ENCODE measurements at regions not wholly inside any gene's neighbourhood (a gene's known extent, or its start where the extent isn't known, plus 50 kb on each side); places are given as distances from the start of the nearest gene placed in this dataset.

- TF ChIP-seq GFI1B (tag by site-specific recombination; IDR thresholded peaks at IDR 0.05) (no peak), ZBTB6 (tag by site-specific recombination; IDR thresholded peaks at IDR 0.05) (no peak)
Observed at GRCh38 chr10:31753681-31754080, 174.9 kb downstream of the ARHGAP12 start (continued).

- POLR2A ChIA-PET = interaction anchor here (1.7 kb wide), 1 partner anchor 149 kb away, joined by 4 read pairs; no protein-coding TSS in a partner anchor
- Histone ChIP-seq H3K4me1 (ENCODE audit: control insufficient read depth, insufficient read depth, low read length) (no peaks in the 10 kb centered on the region), H3K9me3 (ENCODE audit: control insufficient read depth, insufficient read depth, low read depth, low read length) (no peaks in the 10 kb centered on the region), H3K4me3 (ENCODE audit: low read depth, low read length) (no peak overlapping the region), H3K27ac (ENCODE audit: extremely low read depth, low read depth, low read length) (no peak overlapping the region), H3K36me3 (ENCODE audit: control insufficient read depth in 2 of 2, insufficient read depth in 1 of 2, low read length in 2 of 2) (no peaks in the 10 kb centered on the region)
- CTCF ChIA-PET = no interaction called here
- TF ChIP-seq ZNF184 (tag by site-specific recombination; IDR thresholded peaks at IDR 0.05) = no peak
- TF ChIP-seq ZNF138 (tag by site-specific recombination; IDR thresholded peaks at IDR 0.05; ENCODE audit: borderline replicate concordance) = no peak
- no peak for TF ChIP-seq ZNF501 (tag by site-specific recombination; IDR thresholded peaks at IDR 0.05)
- TF ChIP-seq ZNF132 (tag by site-specific recombination; IDR thresholded peaks at IDR 0.05; ENCODE audit: borderline replicate concordance) = no peak
- no peak for TF ChIP-seq YY2 (tag by site-specific recombination; IDR thresholded peaks at IDR 0.05)
- TF ChIP-seq ZNF629 (tag by site-specific recombination; IDR thresholded peaks at IDR 0.05) = no peak
Observed at GRCh38 chr10:31752170-31752569, 176.5 kb downstream of the ARHGAP12 start.

- Histone ChIP-seq H3K27ac (ENCODE audit: extremely low read depth, low read depth, low read length) (no peak overlapping the region), H3K4me1 (ENCODE audit: control insufficient read depth, insufficient read depth, low read length) (no peaks in the 10 kb centered on the region), H3K9me3 (ENCODE audit: control insufficient read depth, insufficient read depth, low read depth, low read length) (no peaks in the 10 kb centered on the region), H3K36me3 (ENCODE audit: control insufficient read depth in 2 of 2, insufficient read depth in 1 of 2, low read length in 2 of 2) (no peaks in the 10 kb centered on the region), H3K4me3 (ENCODE audit: low read depth, low read length) (no peak overlapping the region)
- TF ChIP-seq ZNF513 (tag by site-specific recombination; IDR thresholded peaks at IDR 0.05) (no peak), ZNF677 (tag by site-specific recombination; IDR thresholded peaks at IDR 0.05) (no peak), ZBTB48 (tag by site-specific recombination; IDR thresholded peaks at IDR 0.05) (no peak), ZNF214 (tag by site-specific recombination; IDR thresholded peaks at IDR 0.05; ENCODE audit: borderline replicate concordance) (no peak), ZNF830 (tag by site-specific recombination; IDR thresholded peaks at IDR 0.05; ENCODE audit: low read depth) (no peak), ZNF362 (tag by site-specific recombination; IDR thresholded peaks at IDR 0.05) (no peak), ZNF623 (tag by site-specific recombination; IDR thresholded peaks at IDR 0.05) (no peak), BCL11A (tag by site-specific recombination; IDR thresholded peaks at IDR 0.05; ENCODE audit: low read depth) (no peak), GLI2 (tag by site-specific recombination; IDR thresholded peaks at IDR 0.05; ENCODE audit: borderline replicate concordance, low read depth) (no peak), GFI1B (tag by site-specific recombination; IDR thresholded peaks at IDR 0.05) (no peak), ELK4 (IDR thresholded peaks at IDR 0.05; ENCODE audit: borderline replicate concordance, low read depth, low read length) (no peak), ZNF211 (tag by site-specific recombination; IDR thresholded peaks at IDR 0.05; ENCODE audit: low read depth) (no peak), ZNF202 (tag by site-specific recombination; IDR thresholded peaks at IDR 0.05; ENCODE audit: borderline replicate concordance) (no peak), FEZF1 (tag by site-specific recombination; IDR thresholded peaks at IDR 0.05) (no peak), ZBTB20 (tag by site-specific recombination; IDR thresholded peaks at IDR 0.05) (no peak), ZNF585B (tag by site-specific recombination; IDR thresholded peaks at IDR 0.05) (no peak), ZNF174 (tag by site-specific recombination; IDR thresholded peaks at IDR 0.05) (no peak)
- ChIA-PET POLR2A (interaction anchor here (1.7 kb wide), 1 partner anchor 148 kb away, joined by 4 read pairs; no protein-coding TSS in a partner anchor), CTCF (no interaction called here)
Observed at GRCh38 chr10:31751738-31752080, 176.9 kb downstream of the ARHGAP12 start.

Measured in HEK293 (cell line).